ENCODE measurements at regions not wholly inside any gene's neighbourhood (a gene's known extent, or its start where the extent isn't known, plus 50 kb on each side); places are given as distances from the start of the nearest gene placed in this dataset.

DNA sequence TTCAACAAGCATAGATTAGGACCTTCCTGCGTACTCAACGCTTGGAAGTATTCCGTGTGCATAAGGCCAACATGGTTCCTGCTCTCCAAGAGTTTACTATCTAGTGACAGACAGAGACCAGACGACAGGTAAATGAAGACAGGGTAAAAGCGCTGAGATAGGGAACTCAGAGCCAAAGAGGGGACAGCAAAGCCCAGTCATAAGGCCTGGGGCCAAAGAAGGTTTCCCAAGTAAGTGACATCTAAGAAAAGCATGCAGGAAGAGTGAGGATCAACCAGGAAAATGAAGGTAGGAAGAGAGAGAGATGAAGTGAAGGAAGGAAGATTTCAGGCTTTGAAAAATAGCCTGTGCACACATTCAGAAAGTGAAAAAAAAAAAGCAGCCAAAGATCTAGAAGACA, 76.9 kb upstream of the CDH20 start:
- Histone ChIP-seq H3K4ac (ENCODE audit: low read depth, low read length) (no peak overlapping the region), H2BK5ac (ENCODE audit: insufficient read length, low read length) (no peak overlapping the region), H2BK15ac (ENCODE audit: low read depth, low read length) (no peak overlapping the region), H2AK5ac (ENCODE audit: insufficient read length, low read length) (no peak overlapping the region), H2BK12ac (ENCODE audit: insufficient read length, low read depth, low read length) (no peak overlapping the region), H3K27ac (ENCODE audit: insufficient read length, low read depth, low read length) (no peak overlapping the region), H3K4me1 (ENCODE audit: insufficient read depth, low read length) (no peaks in the 10 kb centered on the region), H4K20me1 (ENCODE audit: control insufficient read depth, insufficient read depth, insufficient read length) (no peaks in the 10 kb centered on the region), H4K8ac (replicated peaks; ENCODE audit: insufficient read length, low read depth, low read length) (no peak overlapping the region), H3K23me2 (ENCODE audit: insufficient read length, low read depth, low read length, poor library complexity, severe bottlenecking) (no peaks in the 10 kb centered on the region), H3K4me2 (ENCODE audit: insufficient read depth, insufficient read length, low read length) (no peak overlapping the region), H3K79me1 (ENCODE audit: insufficient read depth, low read depth, low read length, poor library complexity, severe bottlenecking) (no peaks in the 10 kb centered on the region), H4K91ac (ENCODE audit: insufficient read length, low read depth, low read length) (no peak overlapping the region), H3K79me2 (ENCODE audit: insufficient read depth, low read length) (no peaks in the 10 kb centered on the region), H2AFZ (ENCODE audit: low read length) (no peak overlapping the region), H2BK120ac (ENCODE audit: low read depth, low read length, poor library complexity, severe bottlenecking) (no peak overlapping the region), H3K56ac (ENCODE audit: insufficient read length, low read depth, low read length) (no peak overlapping the region), H3K18ac (ENCODE audit: insufficient read length, low read depth, low read length) (no peak overlapping the region), H4K5ac (ENCODE audit: insufficient read length, low read depth, low read length) (no peak overlapping the region), H3K23ac (ENCODE audit: insufficient read length, low read depth, low read length) (no peak overlapping the region), H3K27me3 (ENCODE audit: insufficient read depth, low read length) (no peaks in the 10 kb centered on the region), H3K9me3 (ENCODE audit: control insufficient read depth, low read depth, low read length) (no peaks in the 10 kb centered on the region), H3T11ph (ENCODE audit: low read length) (no peak overlapping the region), H3K9ac (ENCODE audit: extremely low read depth, insufficient read length, low read length) (no peak overlapping the region), H2BK20ac (ENCODE audit: low read depth, low read length, poor library complexity, severe bottlenecking) (no peak overlapping the region), H3K14ac (ENCODE audit: insufficient read depth, low read length) (no peak overlapping the region)
- H3K36me3 Mint-ChIP-seq (ENCODE audit: insufficient read depth in 1 of 3, low read depth in 3 of 3), result no peaks in the 10 kb centered on the region
- H3K27me3 Mint-ChIP-seq (ENCODE audit: low read depth), result no peaks in the 10 kb centered on the region
- TF ChIP-seq, protein P1, sequence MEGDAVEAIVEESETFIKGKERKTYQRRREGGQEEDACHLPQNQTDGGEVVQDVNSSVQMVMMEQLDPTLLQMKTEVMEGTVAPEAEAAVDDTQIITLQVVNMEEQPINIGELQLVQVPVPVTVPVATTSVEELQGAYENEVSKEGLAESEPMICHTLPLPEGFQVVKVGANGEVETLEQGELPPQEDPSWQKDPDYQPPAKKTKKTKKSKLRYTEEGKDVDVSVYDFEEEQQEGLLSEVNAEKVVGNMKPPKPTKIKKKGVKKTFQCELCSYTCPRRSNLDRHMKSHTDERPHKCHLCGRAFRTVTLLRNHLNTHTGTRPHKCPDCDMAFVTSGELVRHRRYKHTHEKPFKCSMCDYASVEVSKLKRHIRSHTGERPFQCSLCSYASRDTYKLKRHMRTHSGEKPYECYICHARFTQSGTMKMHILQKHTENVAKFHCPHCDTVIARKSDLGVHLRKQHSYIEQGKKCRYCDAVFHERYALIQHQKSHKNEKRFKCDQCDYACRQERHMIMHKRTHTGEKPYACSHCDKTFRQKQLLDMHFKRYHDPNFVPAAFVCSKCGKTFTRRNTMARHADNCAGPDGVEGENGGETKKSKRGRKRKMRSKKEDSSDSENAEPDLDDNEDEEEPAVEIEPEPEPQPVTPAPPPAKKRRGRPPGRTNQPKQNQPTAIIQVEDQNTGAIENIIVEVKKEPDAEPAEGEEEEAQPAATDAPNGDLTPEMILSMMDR (conservative IDR thresholded peaks at IDR 0.05), result no peak
- H3K4me1 Mint-ChIP-seq, result no peaks in the 10 kb centered on the region; a peak in 1 of 4 replicates
- DNase-seq, result no peak
- no peak overlapping the region for H3K27ac Mint-ChIP-seq
- WGBS (ENCODE audit: extremely low coverage, insufficient read length, low lambda C conversion rate), result no CpG with 5 or more reads among the region's 5 CpGs
- H3K9me3 Mint-ChIP-seq, result no peaks in the 10 kb centered on the region
- H3K4me3 Mint-ChIP-seq, result no peak overlapping the region
